GM18870 (cell line): ENCODE measurements at regions not wholly inside any gene's neighbourhood (a gene's known extent, or its start where the extent isn't known, plus 50 kb on each side); places are given as distances from the start of the nearest gene placed in this dataset.
"Not testable (repeated sequence)": the region's sequence is repeated elsewhere in the genome, so short reads cannot be mapped to it uniquely, and the experiment has no call there.

ENCODE experiments used
- ATAC-seq: cut with Tn5 transposase; IDR thresholded peaks from one replicate; pipeline ENCODE4 v1.9.1; 2021; ENCODE audit warnings: moderate library complexity; ENCODE audit not compliant: unreplicated experiment

- no peak for ATAC-seq
Measured at GRCh38 chr3:167106456-167106855, 273.6 kb downstream of the ZBBX start.

- ATAC-seq: no peak
Measured at GRCh38 chr3:167102071-167102470, 278.0 kb downstream of the ZBBX start.

GRCh38 chr3:167100651-167101050 lies 279.4 kb downstream of the ZBBX start:
- ATAC-seq: no peak

GRCh38 chr3:167100200-167100599 lies 279.9 kb downstream of the ZBBX start:
- no peak for ATAC-seq

- ATAC-seq: no peak
Measured at GRCh38 chr3:167095976-167096375, 284.1 kb downstream of the ZBBX start.

GRCh38 chr3:167094632-167095031 lies 285.5 kb downstream of the ZBBX start:
- no peak for ATAC-seq

- ATAC-seq: no peak
Measured at GRCh38 chr3:167091226-167091625, 288.9 kb downstream of the ZBBX start.

- ATAC-seq: no peak
Measured at GRCh38 chr3:167084545-167084944, 295.6 kb downstream of the ZBBX start.

- no peak for ATAC-seq
Measured at GRCh38 chr3:167078070-167078622, 302.0 kb downstream of the ZBBX start.

- ATAC-seq: no peak
Measured at GRCh38 chr3:167067787-167068161, 312.3 kb downstream of the ZBBX start.

- ATAC-seq: no peak
Measured at GRCh38 chr3:167066977-167067786, 312.9 kb downstream of the ZBBX start.

- no peak for ATAC-seq
Measured at GRCh38 chr3:167057581-167057980, 322.5 kb downstream of the ZBBX start.

- no peak for ATAC-seq
Measured at GRCh38 chr3:167054926-167055325, 325.2 kb downstream of the ZBBX start.

GRCh38 chr3:167051421-167051820 lies 328.7 kb downstream of the ZBBX start:
- no peak for ATAC-seq

GRCh38 chr3:167033866-167034265 lies 346.2 kb downstream of the ZBBX start:
- no peak for ATAC-seq

GRCh38 chr3:167032267-167032876 lies 347.7 kb downstream of the ZBBX start:
- ATAC-seq: no peak

- no peak for ATAC-seq
Measured at GRCh38 chr3:167031364-167032049, 348.6 kb downstream of the ZBBX start.

- no peak for ATAC-seq
Measured at GRCh38 chr3:167030082-167030725, 349.9 kb downstream of the ZBBX start.

- ATAC-seq: not testable (repeated sequence)
Measured at GRCh38 chr3:167019503-167019902, 360.6 kb downstream of the ZBBX start.

- ATAC-seq: not testable (repeated sequence)
Measured at GRCh38 chr3:167018591-167019111, 361.4 kb downstream of the ZBBX start.

- ATAC-seq: no peak
Measured at GRCh38 chr3:167012691-167013090, 367.4 kb downstream of the ZBBX start.
